Uterus (tissue), 3 donors: ENCODE measurements at regions not wholly inside any gene's neighbourhood (a gene's known extent, or its start where the extent isn't known, plus 50 kb on each side); places are given as distances from the start of the nearest gene placed in this dataset.

Experiments
- DNase-seq, 2 donors: peaks; one replicate each; pipeline ENCODE4 v3.0.0-alpha.2; 2019 to 2020
- H3K27ac ChIP-seq, 2 donors: fragments of 200-600 bp; sonication (generic); 1 replicate in 1 of 2; 2 replicates in 1 of 2; pipeline ENCODE4 v1.5.1; 2016 to 2018
- H3K27me3 ChIP-seq, 2 donors: fragments of 200-600 bp; sonication (generic); one replicate each; pipeline ENCODE4 v1.5.1; 2018 to 2019; ENCODE audit warnings: control low read depth in 1 of 2
- H3K36me3 ChIP-seq, 2 donors: fragments of 200-600 bp; sonication (generic); one replicate each; pipeline ENCODE4 v1.5.1; 2019; ENCODE audit warnings: control low read depth in 1 of 2
- H3K4me1 ChIP-seq, 2 donors: fragments of 200-600 bp; sonication (generic); one replicate each; pipeline ENCODE4 v1.5.1; 2018 to 2019; ENCODE audit warnings: control low read depth in 1 of 2
- H3K4me3 ChIP-seq, 2 donors: fragments of 200-600 bp; sonication (generic); 1 replicate in 1 of 2; 2 replicates in 1 of 2; pipeline ENCODE4 v1.5.1; 2018 to 2019; ENCODE audit warnings: mild to moderate bottlenecking in 1 of 2
- H3K9me3 ChIP-seq, 2 donors: fragments of 200-600 bp; sonication (generic); one replicate each; pipeline ENCODE4 v1.5.1; 2019; ENCODE audit warnings: control low read depth in 1 of 2
- CTCF ChIP-seq, 4 experiments: fragments of 200-600 bp in 2 of 4; fragments of 450-650 bp in 2 of 4; sonication (generic) in 2 of 4; IDR thresholded peaks; one replicate each; pipeline ENCODE4 v1.5.1; 2016 to 2019; ENCODE audit warnings: antibody characterized with exemption in 4 of 4, mild to moderate bottlenecking in 2 of 4, moderate library complexity in 1 of 4
- POLR2A ChIP-seq, 2 donors: fragments of 450-650 bp; IDR thresholded peaks; one replicate each; pipeline ENCODE4 v1.6.1; 2016; ENCODE audit warnings: antibody characterized with exemption in 2 of 2, mild to moderate bottlenecking in 1 of 2, moderate library complexity in 1 of 2
- intact Hi-C: fragments of 100-400 bp; cut with DNase I; formaldehyde crosslinking; loops from one replicate; pipeline ENCODE4 v1.15.1; 2023; ENCODE audit warnings: low total_unique reads
- donor health status: DM: yes; HTN: yes; CAD: no.

- Histone ChIP-seq H3K9me3 (no peaks in the 10 kb centered on the region), H3K36me3 (no peaks in the 10 kb centered on the region), H3K27ac (no peak overlapping the region), H3K4me1 (no peaks in the 10 kb centered on the region), H3K27me3 (no peaks in the 10 kb centered on the region), H3K4me3 (no peak overlapping the region)
- DNase-seq: no peak
- intact Hi-C loops: no loop called here
- TF ChIP-seq CTCF (IDR thresholded peaks at IDR 0.05) (no peak), POLR2A (IDR thresholded peaks at IDR 0.05) (no peak)
Observed at GRCh38 chr2:176978921-176979320, 233.7 kb upstream of the HNRNPA3 start.

- no peaks in the 10 kb centered on the region for H3K36me3 ChIP-seq
- DNase-seq: no peak
- intact Hi-C loops: no loop called here
- no peak overlapping the region for H3K27ac ChIP-seq
- no peaks in the 10 kb centered on the region for H3K9me3 ChIP-seq
- H3K4me1 ChIP-seq: no peaks in the 10 kb centered on the region
- H3K27me3 ChIP-seq: no peaks in the 10 kb centered on the region
- no peak for TF ChIP-seq CTCF (IDR thresholded peaks at IDR 0.05)
- no peak for TF ChIP-seq POLR2A (IDR thresholded peaks at IDR 0.05)
- no peak overlapping the region for H3K4me3 ChIP-seq
Observed at GRCh38 chr2:176979981-176980710, 232.4 kb upstream of the HNRNPA3 start.

GRCh38 chr2:176984987-176985386, 227.6 kb upstream of the HNRNPA3 start:
- H3K36me3 ChIP-seq: no peaks in the 10 kb centered on the region
- TF ChIP-seq POLR2A (IDR thresholded peaks at IDR 0.05) (no peak), CTCF (IDR thresholded peaks at IDR 0.05) (no peak)
- no peaks in the 10 kb centered on the region for H3K27me3 ChIP-seq
- intact Hi-C loops: no loop called here
- no peak overlapping the region for H3K4me3 ChIP-seq
- H3K4me1 ChIP-seq: no peaks in the 10 kb centered on the region
- no peak overlapping the region for H3K27ac ChIP-seq
- no peaks in the 10 kb centered on the region for H3K9me3 ChIP-seq
- no peak for DNase-seq

- H3K4me1 ChIP-seq: no peaks in the 10 kb centered on the region
- DNase-seq: no peak
- H3K27me3 ChIP-seq: no peaks in the 10 kb centered on the region
- H3K9me3 ChIP-seq: no peaks in the 10 kb centered on the region
- H3K4me3 ChIP-seq: no peak overlapping the region
- TF ChIP-seq POLR2A (IDR thresholded peaks at IDR 0.05): no peak
- TF ChIP-seq CTCF (IDR thresholded peaks at IDR 0.05): no peak
- no peak overlapping the region for H3K27ac ChIP-seq
- intact Hi-C loops: no loop called here
- H3K36me3 ChIP-seq: no peaks in the 10 kb centered on the region
Observed at GRCh38 chr2:176985871-176986270, 226.7 kb upstream of the HNRNPA3 start.

GRCh38 chr2:176986487-176986886, 226.1 kb upstream of the HNRNPA3 start:
- H3K9me3 ChIP-seq: no peaks in the 10 kb centered on the region
- H3K36me3 ChIP-seq: no peaks in the 10 kb centered on the region
- H3K27me3 ChIP-seq: no peaks in the 10 kb centered on the region
- peak in 1 of 2 donors; percentile 19 for DNase-seq
- no peaks in the 10 kb centered on the region for H3K4me1 ChIP-seq
- intact Hi-C loops: no loop called here
- no peak overlapping the region for H3K4me3 ChIP-seq
- no peak overlapping the region for H3K27ac ChIP-seq
- TF ChIP-seq POLR2A (IDR thresholded peaks at IDR 0.05): no peak
- no peak for TF ChIP-seq CTCF (IDR thresholded peaks at IDR 0.05)
